SK-N-SH (cell line): ENCODE measurements at regions not wholly inside any gene's neighbourhood (a gene's known extent, or its start where the extent isn't known, plus 50 kb on each side); places are given as distances from the start of the nearest gene placed in this dataset.

ENCODE experiments used
- CTCF ChIP-seq: fragments of 200-600 bp; sonication (generic); IDR thresholded peaks from 2 replicates; pipeline ENCODE4 v1.6.1; 2017; ENCODE audit warnings: antibody characterized with exemption, mild to moderate bottlenecking, moderate library complexity
- MAX ChIP-seq: IDR thresholded peaks from 2 replicates; pipeline ENCODE4 v1.4.0; 2012; ENCODE audit warnings: low read depth
- POLR2AphosphoS5 ChIP-seq: IDR thresholded peaks from 2 replicates; pipeline ENCODE4 v1.6.1; 2012; ENCODE audit warnings: low read depth, low read length
- RAD21 ChIP-seq: IDR thresholded peaks from 2 replicates; pipeline ENCODE4 v1.6.1; 2012; ENCODE audit warnings: mild to moderate bottlenecking, low read length
- RFX5 ChIP-seq: IDR thresholded peaks from 2 replicates; pipeline ENCODE4 v1.6.1; 2012; ENCODE audit warnings: mild to moderate bottlenecking, improper control_type of control experiment, low read length
- SIN3A ChIP-seq: IDR thresholded peaks from 2 replicates; pipeline ENCODE4 v1.6.1; 2012; ENCODE audit warnings: low read depth, mild to moderate bottlenecking, low read length, moderate library complexity, borderline replicate concordance
- TF ChIP-seq, protein P1 (sequence below): IDR thresholded peaks from 2 replicates; pipeline ENCODE4 v1.6.1; 2012; ENCODE audit warnings: mild to moderate bottlenecking, low read depth, low read length, moderate library complexity
- TF ChIP-seq, protein P2 (sequence below): IDR thresholded peaks from 2 replicates; pipeline ENCODE4 v1.4.0; 2012; ENCODE audit warnings: low read depth, borderline replicate concordance

- TF ChIP-seq, protein P1, sequence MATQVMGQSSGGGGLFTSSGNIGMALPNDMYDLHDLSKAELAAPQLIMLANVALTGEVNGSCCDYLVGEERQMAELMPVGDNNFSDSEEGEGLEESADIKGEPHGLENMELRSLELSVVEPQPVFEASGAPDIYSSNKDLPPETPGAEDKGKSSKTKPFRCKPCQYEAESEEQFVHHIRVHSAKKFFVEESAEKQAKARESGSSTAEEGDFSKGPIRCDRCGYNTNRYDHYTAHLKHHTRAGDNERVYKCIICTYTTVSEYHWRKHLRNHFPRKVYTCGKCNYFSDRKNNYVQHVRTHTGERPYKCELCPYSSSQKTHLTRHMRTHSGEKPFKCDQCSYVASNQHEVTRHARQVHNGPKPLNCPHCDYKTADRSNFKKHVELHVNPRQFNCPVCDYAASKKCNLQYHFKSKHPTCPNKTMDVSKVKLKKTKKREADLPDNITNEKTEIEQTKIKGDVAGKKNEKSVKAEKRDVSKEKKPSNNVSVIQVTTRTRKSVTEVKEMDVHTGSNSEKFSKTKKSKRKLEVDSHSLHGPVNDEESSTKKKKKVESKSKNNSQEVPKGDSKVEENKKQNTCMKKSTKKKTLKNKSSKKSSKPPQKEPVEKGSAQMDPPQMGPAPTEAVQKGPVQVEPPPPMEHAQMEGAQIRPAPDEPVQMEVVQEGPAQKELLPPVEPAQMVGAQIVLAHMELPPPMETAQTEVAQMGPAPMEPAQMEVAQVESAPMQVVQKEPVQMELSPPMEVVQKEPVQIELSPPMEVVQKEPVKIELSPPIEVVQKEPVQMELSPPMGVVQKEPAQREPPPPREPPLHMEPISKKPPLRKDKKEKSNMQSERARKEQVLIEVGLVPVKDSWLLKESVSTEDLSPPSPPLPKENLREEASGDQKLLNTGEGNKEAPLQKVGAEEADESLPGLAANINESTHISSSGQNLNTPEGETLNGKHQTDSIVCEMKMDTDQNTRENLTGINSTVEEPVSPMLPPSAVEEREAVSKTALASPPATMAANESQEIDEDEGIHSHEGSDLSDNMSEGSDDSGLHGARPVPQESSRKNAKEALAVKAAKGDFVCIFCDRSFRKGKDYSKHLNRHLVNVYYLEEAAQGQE: no peak
- TF ChIP-seq POLR2AphosphoS5: no peak
- TF ChIP-seq SIN3A: no peak
- no peak for TF ChIP-seq CTCF
- TF ChIP-seq, protein P2, sequence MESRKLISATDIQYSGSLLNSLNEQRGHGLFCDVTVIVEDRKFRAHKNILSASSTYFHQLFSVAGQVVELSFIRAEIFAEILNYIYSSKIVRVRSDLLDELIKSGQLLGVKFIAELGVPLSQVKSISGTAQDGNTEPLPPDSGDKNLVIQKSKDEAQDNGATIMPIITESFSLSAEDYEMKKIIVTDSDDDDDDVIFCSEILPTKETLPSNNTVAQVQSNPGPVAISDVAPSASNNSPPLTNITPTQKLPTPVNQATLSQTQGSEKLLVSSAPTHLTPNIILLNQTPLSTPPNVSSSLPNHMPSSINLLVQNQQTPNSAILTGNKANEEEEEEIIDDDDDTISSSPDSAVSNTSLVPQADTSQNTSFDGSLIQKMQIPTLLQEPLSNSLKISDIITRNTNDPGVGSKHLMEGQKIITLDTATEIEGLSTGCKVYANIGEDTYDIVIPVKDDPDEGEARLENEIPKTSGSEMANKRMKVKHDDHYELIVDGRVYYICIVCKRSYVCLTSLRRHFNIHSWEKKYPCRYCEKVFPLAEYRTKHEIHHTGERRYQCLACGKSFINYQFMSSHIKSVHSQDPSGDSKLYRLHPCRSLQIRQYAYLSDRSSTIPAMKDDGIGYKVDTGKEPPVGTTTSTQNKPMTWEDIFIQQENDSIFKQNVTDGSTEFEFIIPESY: no peak
- no peak for TF ChIP-seq MAX
- TF ChIP-seq RAD21: no peak
- TF ChIP-seq RFX5: no peak
These were observed 209.9 kb downstream of the PHETA1 start for GRCh38 chr12:111158992-111159391.
